ENCODE measurements at regions not wholly inside any gene's neighbourhood (a gene's known extent, or its start where the extent isn't known, plus 50 kb on each side); places are given as distances from the start of the nearest gene placed in this dataset.

DNA sequence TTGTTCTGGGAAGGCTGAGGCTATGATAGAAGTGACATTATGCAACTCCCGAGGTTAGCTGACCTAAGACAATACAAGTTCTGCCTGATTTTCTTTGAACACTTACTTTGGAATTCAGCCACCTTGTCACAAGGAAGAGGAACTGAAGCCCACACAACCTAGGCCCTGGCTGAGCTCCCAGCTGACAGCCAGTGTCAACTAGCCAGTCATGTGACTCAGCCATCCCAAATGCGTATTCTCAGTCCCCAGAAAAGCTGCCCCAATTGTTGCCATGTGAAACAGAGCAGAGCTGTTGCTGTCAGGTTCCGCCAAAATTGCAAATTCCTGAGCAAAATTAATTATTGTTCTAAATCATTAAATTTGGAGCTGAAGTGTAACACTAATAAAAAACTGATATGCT, 1010.0 kb downstream of the XPNPEP1 start:
- no peak for ATAC-seq (ENCODE audit: low read depth)

DNA sequence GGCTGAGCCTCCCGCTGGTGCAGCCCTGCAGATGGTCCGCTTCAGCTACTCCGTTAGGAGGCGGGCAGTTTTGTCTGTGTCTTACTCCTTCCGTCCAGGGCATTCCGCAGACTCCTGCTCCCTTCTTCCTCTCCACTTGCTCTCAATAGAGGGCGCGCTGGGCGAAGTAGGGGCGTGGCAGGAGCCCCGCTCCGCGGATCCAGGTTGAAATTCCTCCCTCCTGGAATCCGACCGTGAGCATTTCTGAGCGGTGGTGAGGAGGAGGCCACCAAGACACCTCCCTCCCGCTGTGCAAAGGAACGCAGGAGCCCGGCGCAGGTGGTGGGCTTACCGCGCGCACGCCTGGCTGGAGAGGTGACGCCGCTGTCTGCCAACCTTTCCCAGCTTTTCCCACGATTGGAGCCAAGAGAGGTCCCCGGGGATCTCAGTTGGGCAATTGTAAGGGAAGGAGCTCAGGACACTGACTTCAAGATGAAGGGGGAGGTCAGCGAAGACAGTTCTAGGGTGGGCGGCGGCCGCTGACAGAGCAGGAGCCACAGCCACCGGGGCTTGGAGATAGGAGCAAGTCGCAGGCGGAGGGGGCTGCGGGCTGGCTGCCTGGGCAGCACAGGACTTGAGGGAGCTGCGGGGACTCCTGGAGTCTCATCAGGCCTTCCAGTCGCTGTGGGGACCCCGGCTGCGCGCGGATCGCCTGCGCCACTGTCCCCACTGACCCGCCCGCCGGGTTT, 1011.3 kb downstream of the XPNPEP1 start:
- Histone ChIP-seq H3K36me3 (ENCODE audit: low read depth) (no peaks in the 10 kb centered on the region), H3K4me3 (ENCODE audit: severe bottlenecking) (peak overlapping the region; percentile 18), H3K27me3 (ENCODE audit: insufficient read depth, poor library complexity, severe bottlenecking) (peaks cover 24% of the 10 kb centered on the region), H3K27ac (ENCODE audit: poor library complexity, severe bottlenecking) (no peak overlapping the region), H3K4me1 (ENCODE audit: insufficient read depth, poor library complexity, severe bottlenecking) (no peaks in the 10 kb centered on the region), H3K9me3 (ENCODE audit: severe bottlenecking) (no peaks in the 10 kb centered on the region)
- TF ChIP-seq, protein P1, sequence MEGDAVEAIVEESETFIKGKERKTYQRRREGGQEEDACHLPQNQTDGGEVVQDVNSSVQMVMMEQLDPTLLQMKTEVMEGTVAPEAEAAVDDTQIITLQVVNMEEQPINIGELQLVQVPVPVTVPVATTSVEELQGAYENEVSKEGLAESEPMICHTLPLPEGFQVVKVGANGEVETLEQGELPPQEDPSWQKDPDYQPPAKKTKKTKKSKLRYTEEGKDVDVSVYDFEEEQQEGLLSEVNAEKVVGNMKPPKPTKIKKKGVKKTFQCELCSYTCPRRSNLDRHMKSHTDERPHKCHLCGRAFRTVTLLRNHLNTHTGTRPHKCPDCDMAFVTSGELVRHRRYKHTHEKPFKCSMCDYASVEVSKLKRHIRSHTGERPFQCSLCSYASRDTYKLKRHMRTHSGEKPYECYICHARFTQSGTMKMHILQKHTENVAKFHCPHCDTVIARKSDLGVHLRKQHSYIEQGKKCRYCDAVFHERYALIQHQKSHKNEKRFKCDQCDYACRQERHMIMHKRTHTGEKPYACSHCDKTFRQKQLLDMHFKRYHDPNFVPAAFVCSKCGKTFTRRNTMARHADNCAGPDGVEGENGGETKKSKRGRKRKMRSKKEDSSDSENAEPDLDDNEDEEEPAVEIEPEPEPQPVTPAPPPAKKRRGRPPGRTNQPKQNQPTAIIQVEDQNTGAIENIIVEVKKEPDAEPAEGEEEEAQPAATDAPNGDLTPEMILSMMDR (IDR thresholded peaks at IDR 0.05; ENCODE audit: poor library complexity, severe bottlenecking), result peak; percentile 67
- ATAC-seq (ENCODE audit: low read depth), result peak; percentile 93
- peak; percentile 61 for DNase-seq (ENCODE audit: low spot score)

More for the DNA sequence above, 1010.0 kb downstream of the XPNPEP1 start:
- H3K27ac ChIP-seq (ENCODE audit: poor library complexity, severe bottlenecking), result no peak overlapping the region
- no peak for DNase-seq (ENCODE audit: low spot score)
- H3K4me3 ChIP-seq (ENCODE audit: severe bottlenecking), result no peak overlapping the region
- TF ChIP-seq, protein P1 (IDR thresholded peaks at IDR 0.05; ENCODE audit: poor library complexity, severe bottlenecking), result no peak
- peaks cover 24% of the 10 kb centered on the region for H3K27me3 ChIP-seq (ENCODE audit: insufficient read depth, poor library complexity, severe bottlenecking)
- no peaks in the 10 kb centered on the region for H3K4me1 ChIP-seq (ENCODE audit: insufficient read depth, poor library complexity, severe bottlenecking)
- no peaks in the 10 kb centered on the region for H3K36me3 ChIP-seq (ENCODE audit: low read depth)
- no peaks in the 10 kb centered on the region for H3K9me3 ChIP-seq (ENCODE audit: severe bottlenecking)

DNA sequence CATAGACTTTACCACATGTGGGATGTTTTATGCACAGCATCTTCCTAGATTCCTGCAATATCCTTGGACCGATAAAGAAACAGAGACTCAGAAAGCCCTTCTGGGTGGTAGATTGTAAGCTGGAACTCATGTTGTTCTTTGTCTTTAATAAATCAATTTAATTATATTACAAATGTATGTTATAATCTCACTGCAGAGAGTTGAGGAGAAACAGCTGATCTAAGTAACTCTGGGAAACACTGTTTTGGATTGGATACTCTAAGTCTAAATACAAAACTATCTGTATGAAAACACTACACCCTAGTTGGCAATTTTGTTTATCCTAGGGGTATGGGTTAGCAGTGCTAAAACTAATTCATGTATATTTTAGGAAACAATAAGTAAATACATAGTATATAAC, 1015.2 kb downstream of the XPNPEP1 start:
- H3K27ac ChIP-seq (ENCODE audit: poor library complexity, severe bottlenecking), result no peak overlapping the region
- DNase-seq (ENCODE audit: low spot score), result no peak
- H3K4me3 ChIP-seq (ENCODE audit: severe bottlenecking), result no peak overlapping the region
- H3K4me1 ChIP-seq (ENCODE audit: insufficient read depth, poor library complexity, severe bottlenecking), result no peaks in the 10 kb centered on the region
- ATAC-seq (ENCODE audit: low read depth), result no peak
- no peaks in the 10 kb centered on the region for H3K9me3 ChIP-seq (ENCODE audit: severe bottlenecking)
- peaks cover 24% of the 10 kb centered on the region for H3K27me3 ChIP-seq (ENCODE audit: insufficient read depth, poor library complexity, severe bottlenecking)
- no peaks in the 10 kb centered on the region for H3K36me3 ChIP-seq (ENCODE audit: low read depth)
- TF ChIP-seq, protein P1 (IDR thresholded peaks at IDR 0.05; ENCODE audit: poor library complexity, severe bottlenecking), result no peak

GRCh38 chr10:108905821-108906220, 1017.5 kb downstream of the XPNPEP1 start:
- H3K4me1 ChIP-seq (ENCODE audit: insufficient read depth, poor library complexity, severe bottlenecking), result no peaks in the 10 kb centered on the region
- no peak overlapping the region for H3K27ac ChIP-seq (ENCODE audit: poor library complexity, severe bottlenecking)
- TF ChIP-seq, protein P1 (IDR thresholded peaks at IDR 0.05; ENCODE audit: poor library complexity, severe bottlenecking), result no peak
- H3K9me3 ChIP-seq (ENCODE audit: severe bottlenecking), result no peaks in the 10 kb centered on the region
- H3K27me3 ChIP-seq (ENCODE audit: insufficient read depth, poor library complexity, severe bottlenecking), result peaks cover 11% of the 10 kb centered on the region
- no peak for DNase-seq (ENCODE audit: low spot score)
- no peak overlapping the region for H3K4me3 ChIP-seq (ENCODE audit: severe bottlenecking)
- ATAC-seq (ENCODE audit: low read depth), result no peak
- no peaks in the 10 kb centered on the region for H3K36me3 ChIP-seq (ENCODE audit: low read depth)

DNA sequence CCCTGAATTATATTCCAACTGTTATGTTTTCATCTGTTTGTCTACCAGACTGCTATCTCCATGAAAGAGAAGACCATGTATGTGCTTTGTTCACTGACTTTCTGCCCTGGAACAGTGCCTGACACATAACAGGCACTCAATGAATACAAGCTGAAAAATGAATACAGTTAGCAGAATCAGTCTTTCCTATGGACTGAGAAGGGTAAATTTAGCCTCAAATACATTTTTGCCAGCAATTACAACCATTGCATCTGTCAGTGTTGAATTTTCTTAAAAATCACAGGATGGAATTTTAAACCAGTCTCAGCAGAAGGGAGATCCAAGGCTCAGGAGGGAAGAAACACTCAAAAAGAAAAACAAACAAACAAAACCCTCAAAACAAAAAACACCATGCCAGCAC, 1018.1 kb downstream of the XPNPEP1 start:
- no peak overlapping the region for H3K4me3 ChIP-seq (ENCODE audit: severe bottlenecking)
- H3K36me3 ChIP-seq (ENCODE audit: low read depth), result no peaks in the 10 kb centered on the region
- ATAC-seq (ENCODE audit: low read depth) (no peak), DNase-seq (ENCODE audit: low spot score) (no peak)
- no peaks in the 10 kb centered on the region for H3K9me3 ChIP-seq (ENCODE audit: severe bottlenecking)
- peaks cover 6% of the 10 kb centered on the region for H3K27me3 ChIP-seq (ENCODE audit: insufficient read depth, poor library complexity, severe bottlenecking)
- no peaks in the 10 kb centered on the region for H3K4me1 ChIP-seq (ENCODE audit: insufficient read depth, poor library complexity, severe bottlenecking)
- no peak overlapping the region for H3K27ac ChIP-seq (ENCODE audit: poor library complexity, severe bottlenecking)
- TF ChIP-seq, protein P1 (IDR thresholded peaks at IDR 0.05; ENCODE audit: poor library complexity, severe bottlenecking), result no peak
